ENCODE measurements at regions not wholly inside any gene's neighbourhood (a gene's known extent, or its start where the extent isn't known, plus 50 kb on each side); places are given as distances from the start of the nearest gene placed in this dataset.

GRCh38 chr11:97745515-97746050, 1275.2 kb upstream of the CNTN5 start:
- Histone ChIP-seq H3K9me3 (replicated peaks; ENCODE audit: control insufficient read depth, insufficient read depth, low read depth, low read length) (peaks cover 4% of the 10 kb centered on the region; the same call in 1 of the 2 replicates), H3K27ac (ENCODE audit: extremely low read depth, low read depth, low read length) (no peak overlapping the region), H3K4me1 (replicated peaks in 1 of 2; ENCODE audit: control insufficient read depth in 2 of 2, insufficient read depth in 2 of 2, low read length in 2 of 2) (peaks cover 0 to 2% of the 10 kb centered on the region in 2 experiments; a peak in 1 of 5 replicates), H3K4me3 (no peak overlapping the region), H3K27me3 (ENCODE audit: control insufficient read depth in 2 of 2, insufficient read depth in 2 of 2, low read length in 2 of 2) (no peaks in the 10 kb centered on the region), H3K9ac (ENCODE audit: insufficient read depth in 1 of 2, low read depth in 2 of 2, low read length in 2 of 2) (no peak overlapping the region), H3K9me1 (ENCODE audit: control insufficient read depth, insufficient read depth, low read length) (no peaks in the 10 kb centered on the region), H3K4me2 (ENCODE audit: insufficient read depth, low read length) (no peak overlapping the region), H2AFZ (ENCODE audit: low read depth, low read length) (no peak overlapping the region), H3K36me3 (ENCODE audit: control insufficient read depth, insufficient read depth, low read length) (no peaks in the 10 kb centered on the region), H4K20me1 (replicated peaks; ENCODE audit: control insufficient read depth, insufficient read depth, low read length) (no peaks in the 10 kb centered on the region), H3K79me2 (ENCODE audit: control insufficient read depth, insufficient read depth, low read length) (no peaks in the 10 kb centered on the region)
- in situ Hi-C loops (cut with MboI): no loop called here
- ChIA-PET POLR2A (no interaction called here), CTCF (ENCODE audit: low intra/inter-chr PET ratio) (no interaction called here)
- intact Hi-C loops (cut with micrococcal nuclease): no loop called here
- 47% methylated on average over 11 of the region's 32 CpGs for WGBS (ENCODE audit: insufficient coverage, low coverage, missing lambda C conversion rate)
- ATAC-seq: no peak
- TF ChIP-seq CBFA2T3 (IDR thresholded peaks at IDR 0.05): no peak
- TF ChIP-seq, protein P1, sequence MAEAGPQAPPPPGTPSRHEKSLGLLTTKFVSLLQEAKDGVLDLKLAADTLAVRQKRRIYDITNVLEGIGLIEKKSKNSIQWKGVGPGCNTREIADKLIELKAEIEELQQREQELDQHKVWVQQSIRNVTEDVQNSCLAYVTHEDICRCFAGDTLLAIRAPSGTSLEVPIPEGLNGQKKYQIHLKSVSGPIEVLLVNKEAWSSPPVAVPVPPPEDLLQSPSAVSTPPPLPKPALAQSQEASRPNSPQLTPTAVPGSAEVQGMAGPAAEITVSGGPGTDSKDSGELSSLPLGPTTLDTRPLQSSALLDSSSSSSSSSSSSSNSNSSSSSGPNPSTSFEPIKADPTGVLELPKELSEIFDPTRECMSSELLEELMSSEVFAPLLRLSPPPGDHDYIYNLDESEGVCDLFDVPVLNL (CRISPR knock-in tag; IDR thresholded peaks at IDR 0.05; ENCODE audit: low read depth): no peak
- TF ChIP-seq SETDB1 (IDR thresholded peaks at IDR 0.05; ENCODE audit: low read length): no peak
- no peak for TF ChIP-seq TBP (optimal IDR thresholded peaks at IDR 0.05; ENCODE audit: low read depth, low read length)
- TF ChIP-seq MCM5 (IDR thresholded peaks at IDR 0.05; ENCODE audit: low read depth): no peak
- no peak for TF ChIP-seq MYNN (IDR thresholded peaks at IDR 0.05)
- TF ChIP-seq MYNN (CRISPR knock-in tag; IDR thresholded peaks at IDR 0.05): no peak
- BruUV-seq (replicated peaks): no TSS peak
- FAIRE-seq: no peak
- no peak for DNase-seq (ENCODE audit: extremely low read depth in 1 of 4, low spot score in 3 of 4)

DNA sequence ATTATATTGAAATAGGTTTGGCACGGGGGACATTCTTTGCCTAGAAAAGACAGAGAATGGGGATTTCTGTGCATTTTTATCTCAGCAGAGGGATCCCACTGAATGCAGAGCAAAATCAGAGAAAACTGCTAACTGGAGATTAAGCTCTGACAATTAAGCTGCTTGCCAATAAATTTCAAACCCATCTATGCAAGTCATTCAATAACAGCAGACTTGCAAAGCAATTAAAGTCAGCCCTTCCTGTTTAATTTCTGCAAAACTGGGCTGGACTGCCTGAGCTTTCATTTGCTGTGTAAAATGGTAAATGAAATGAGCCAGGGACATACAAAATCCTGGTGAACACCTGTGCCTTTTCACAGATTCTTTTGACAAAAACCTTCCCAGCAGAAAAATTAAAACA, 1273.9 kb upstream of the CNTN5 start:
- Histone ChIP-seq H3K27ac (ENCODE audit: extremely low read depth, low read depth, low read length) (no peak overlapping the region), H3K4me3 (no peak overlapping the region), H3K4me2 (ENCODE audit: insufficient read depth, low read length) (no peak overlapping the region), H2AFZ (ENCODE audit: low read depth, low read length) (no peak overlapping the region), H3K9me1 (ENCODE audit: control insufficient read depth, insufficient read depth, low read length) (no peaks in the 10 kb centered on the region), H3K4me1 (replicated peaks in 1 of 2; ENCODE audit: control insufficient read depth in 2 of 2, insufficient read depth in 2 of 2, low read length in 2 of 2) (no peaks in the 10 kb centered on the region), H3K9me3 (replicated peaks; ENCODE audit: control insufficient read depth, insufficient read depth, low read depth, low read length) (peaks cover 4% of the 10 kb centered on the region; the same call in 1 of the 2 replicates), H3K79me2 (ENCODE audit: control insufficient read depth, insufficient read depth, low read length) (no peaks in the 10 kb centered on the region), H4K20me1 (replicated peaks; ENCODE audit: control insufficient read depth, insufficient read depth, low read length) (no peaks in the 10 kb centered on the region), H3K27me3 (ENCODE audit: control insufficient read depth in 2 of 2, insufficient read depth in 2 of 2, low read length in 2 of 2) (no peaks in the 10 kb centered on the region), H3K9ac (ENCODE audit: insufficient read depth in 1 of 2, low read depth in 2 of 2, low read length in 2 of 2) (no peak overlapping the region), H3K36me3 (ENCODE audit: control insufficient read depth, insufficient read depth, low read length) (no peaks in the 10 kb centered on the region)
- CTCF ChIA-PET (ENCODE audit: low intra/inter-chr PET ratio): no interaction called here
- intact Hi-C loops (cut with micrococcal nuclease): no loop called here
- BruUV-seq (replicated peaks): no TSS peak
- DNase-seq (ENCODE audit: extremely low read depth in 1 of 4, low spot score in 3 of 4) (no peak), ATAC-seq (no peak), FAIRE-seq (no peak)
- POLR2A ChIA-PET: no interaction called here
- in situ Hi-C loops (cut with MboI): no loop called here
- 29% methylated on average over 1 of the region's 1 CpG for WGBS (ENCODE audit: insufficient coverage, low coverage, missing lambda C conversion rate)
- TF ChIP-seq GATAD2A (IDR thresholded peaks at IDR 0.05): no peak
- no peak for TF ChIP-seq CHD4 (IDR thresholded peaks at IDR 0.05; ENCODE audit: insufficient read depth, insufficient replicate concordance, low read depth, low read length, poor library complexity, severe bottlenecking)
- TF ChIP-seq SIX5 (IDR thresholded peaks at IDR 0.05; ENCODE audit: borderline replicate concordance in 1 of 2, insufficient read depth in 1 of 2, low read depth in 1 of 2, low read length in 2 of 2): no peak
- no peak for TF ChIP-seq RNF2 (IDR thresholded peaks at IDR 0.05)
- TF ChIP-seq BHLHE40 (IDR thresholded peaks at IDR 0.05; ENCODE audit: low read length): no peak
- no peak for TF ChIP-seq ZNF184 (CRISPR knock-in tag; IDR thresholded peaks at IDR 0.05)
- no peak for TF ChIP-seq U2AF1 (optimal IDR thresholded peaks at IDR 0.05; ENCODE audit: low read depth, low read length)
- no peak for TF ChIP-seq ZNF224 (CRISPR knock-in tag; IDR thresholded peaks at IDR 0.05)
- TF ChIP-seq ZNF121 (CRISPR knock-in tag; conservative IDR thresholded peaks at IDR 0.05): no peak
- TF ChIP-seq POLR2G (IDR thresholded peaks at IDR 0.05; ENCODE audit: low read depth, low read length): no peak
- no peak for TF ChIP-seq JUNB (CRISPR knock-in tag; conservative IDR thresholded peaks at IDR 0.05)
- no peak for TF ChIP-seq BMI1 (IDR thresholded peaks at IDR 0.05; ENCODE audit: low read length)
- no peak for TF ChIP-seq MCM2 (IDR thresholded peaks at IDR 0.05; ENCODE audit: low read depth)
- no peak for TF ChIP-seq RBM39 (optimal IDR thresholded peaks at IDR 0.05; ENCODE audit: low read depth, low read length)

All from K562 (cell line).